ENCODE measurements at regions not wholly inside any gene's neighbourhood (a gene's known extent, or its start where the extent isn't known, plus 50 kb on each side); places are given as distances from the start of the nearest gene placed in this dataset.
"Not testable (repeated sequence)": the region's sequence is repeated elsewhere in the genome, so short reads cannot be mapped to it uniquely, and the experiment has no call there.

- DNase-seq (ENCODE audit: low read depth) = no peak
Observed at GRCh38 chr9:81430727-81431126, 258.6 kb downstream of the TLE1 start.

DNA sequence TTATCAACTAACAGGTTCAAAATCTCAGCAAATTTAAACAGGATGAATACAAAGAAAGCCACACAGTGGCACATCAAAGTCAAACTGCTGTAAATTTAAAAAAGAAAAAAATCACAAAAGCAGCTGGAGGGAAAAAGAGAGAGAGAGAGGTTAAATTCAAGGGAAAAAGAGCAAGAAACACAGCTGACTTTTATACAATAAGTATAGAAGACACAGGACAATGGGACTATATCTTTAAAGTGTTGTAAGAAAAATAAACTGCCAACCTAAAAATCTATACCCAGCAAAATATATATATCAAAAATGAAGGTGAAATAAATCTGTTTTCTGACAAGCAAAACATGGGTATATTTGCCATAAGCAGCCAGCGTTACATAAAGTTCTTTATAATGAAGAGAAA, 261.5 kb downstream of the TLE1 start:
- no peak for DNase-seq (ENCODE audit: low read depth)

DNA sequence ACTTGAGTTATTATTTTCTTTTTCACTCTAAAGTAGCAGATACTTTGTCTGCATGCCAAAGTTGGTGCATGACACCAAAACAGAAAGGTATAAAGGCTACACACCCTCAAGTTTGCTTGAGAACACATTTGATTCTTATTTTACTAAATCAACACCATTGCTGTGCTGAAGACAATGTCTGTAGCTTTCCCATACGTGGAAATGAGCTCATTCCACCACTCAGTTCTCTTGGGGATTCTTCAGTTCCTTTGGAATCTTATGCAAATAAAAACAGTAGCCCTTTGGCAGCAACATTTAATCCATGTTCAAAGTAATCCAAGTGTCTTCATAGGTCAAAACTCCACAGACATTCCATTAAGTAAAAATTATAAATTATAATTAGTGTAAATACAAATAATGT, 264.9 kb downstream of the TLE1 start:
- no peak for DNase-seq (ENCODE audit: low read depth)

DNA sequence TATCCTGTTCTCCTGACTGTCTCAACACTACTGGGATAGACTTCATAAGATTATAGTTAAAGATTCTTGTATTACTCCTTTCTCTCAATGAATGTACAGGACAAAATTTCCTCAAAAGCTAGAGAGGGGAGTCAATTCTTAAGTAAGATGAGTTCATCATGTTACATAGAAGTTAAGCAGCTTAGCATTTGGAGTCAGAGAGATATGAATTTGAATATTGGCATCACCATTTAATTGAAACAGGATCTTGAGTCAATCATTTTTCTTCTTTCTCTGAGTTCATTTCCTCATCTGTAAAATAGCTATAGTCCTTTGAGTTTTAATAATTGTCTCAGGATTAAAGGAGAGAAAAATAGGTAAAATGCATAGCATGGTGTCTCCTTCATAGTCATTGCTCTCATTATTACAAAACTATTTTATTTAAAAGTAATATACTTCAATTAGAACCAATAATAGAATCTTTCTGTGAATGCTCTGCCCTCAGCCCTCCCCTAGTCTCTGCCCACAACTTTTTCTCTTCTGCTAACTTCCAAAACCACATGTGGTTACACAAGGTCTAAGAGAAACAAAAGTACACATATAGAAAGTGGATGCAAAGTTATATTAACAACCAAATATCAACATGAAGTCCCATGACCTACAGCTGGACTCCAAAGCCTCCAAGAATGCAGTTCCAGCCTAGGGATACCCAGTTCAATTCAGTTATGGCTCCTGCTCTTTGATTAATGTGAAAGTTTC, 265.6 kb downstream of the TLE1 start:
- no peak for DNase-seq (ENCODE audit: low read depth)

DNA sequence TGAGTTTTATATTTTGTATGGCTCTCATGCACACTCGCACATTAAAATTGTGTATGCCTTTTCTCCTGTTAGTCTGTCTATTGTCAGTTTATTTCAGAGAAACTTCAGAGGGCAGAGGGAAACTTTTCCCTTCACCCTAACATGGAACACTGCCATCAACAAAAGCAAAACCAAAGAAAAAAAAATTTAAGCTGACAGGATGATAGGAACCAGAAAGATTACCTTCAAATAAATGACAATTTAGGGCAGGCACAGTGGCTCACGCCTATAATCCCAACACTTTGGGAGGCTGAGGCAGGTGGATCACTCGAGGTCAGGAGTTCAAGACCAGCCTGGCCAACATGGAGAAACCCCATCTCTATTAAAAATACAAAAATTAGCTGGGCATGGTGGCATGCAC, 268.3 kb downstream of the TLE1 start:
- DNase-seq (ENCODE audit: low read depth) = not testable (repeated sequence)

DNA sequence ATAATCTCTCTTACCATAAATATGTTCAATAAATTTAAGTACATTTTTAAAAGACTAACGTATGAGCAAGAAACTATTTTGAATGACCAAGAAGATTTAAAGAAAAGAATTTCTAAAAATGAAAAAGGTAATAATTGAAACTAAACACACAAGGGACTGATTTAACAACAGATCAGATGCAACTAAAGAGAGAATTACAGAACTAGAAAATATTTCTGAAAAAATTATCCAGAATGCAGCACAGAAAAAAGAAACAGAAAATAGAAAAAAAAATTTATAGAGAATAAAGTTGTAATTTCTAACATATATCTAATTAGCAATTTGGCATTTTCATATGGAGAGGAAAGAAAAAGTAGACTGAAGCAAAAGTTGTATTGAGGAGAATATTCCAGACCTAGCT, 269.3 kb downstream of the TLE1 start:
- DNase-seq (ENCODE audit: low read depth) = no peak

DNA sequence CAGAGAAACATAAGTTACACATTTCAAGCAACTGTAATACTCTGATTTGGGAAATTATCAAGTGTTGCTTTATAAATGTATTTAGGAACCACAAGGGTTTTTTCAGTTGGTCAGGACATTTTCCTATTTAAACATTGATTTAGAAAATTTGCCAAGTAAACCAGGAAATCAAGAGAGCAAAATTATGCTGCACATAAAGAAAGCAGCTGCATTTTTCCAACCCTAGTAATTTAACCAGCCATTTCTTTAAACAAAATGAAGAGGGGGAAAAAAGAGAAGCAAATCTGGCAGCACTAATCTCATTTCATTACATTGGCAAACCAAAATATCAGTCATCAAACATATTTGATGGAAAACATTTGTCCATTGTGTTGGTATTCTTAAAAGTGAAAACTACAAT, 271.4 kb downstream of the TLE1 start:
- no peak for DNase-seq (ENCODE audit: low read depth)

- no peak for DNase-seq (ENCODE audit: low read depth)
Observed at GRCh38 chr9:81417299-81417675, 272.1 kb downstream of the TLE1 start.

DNA sequence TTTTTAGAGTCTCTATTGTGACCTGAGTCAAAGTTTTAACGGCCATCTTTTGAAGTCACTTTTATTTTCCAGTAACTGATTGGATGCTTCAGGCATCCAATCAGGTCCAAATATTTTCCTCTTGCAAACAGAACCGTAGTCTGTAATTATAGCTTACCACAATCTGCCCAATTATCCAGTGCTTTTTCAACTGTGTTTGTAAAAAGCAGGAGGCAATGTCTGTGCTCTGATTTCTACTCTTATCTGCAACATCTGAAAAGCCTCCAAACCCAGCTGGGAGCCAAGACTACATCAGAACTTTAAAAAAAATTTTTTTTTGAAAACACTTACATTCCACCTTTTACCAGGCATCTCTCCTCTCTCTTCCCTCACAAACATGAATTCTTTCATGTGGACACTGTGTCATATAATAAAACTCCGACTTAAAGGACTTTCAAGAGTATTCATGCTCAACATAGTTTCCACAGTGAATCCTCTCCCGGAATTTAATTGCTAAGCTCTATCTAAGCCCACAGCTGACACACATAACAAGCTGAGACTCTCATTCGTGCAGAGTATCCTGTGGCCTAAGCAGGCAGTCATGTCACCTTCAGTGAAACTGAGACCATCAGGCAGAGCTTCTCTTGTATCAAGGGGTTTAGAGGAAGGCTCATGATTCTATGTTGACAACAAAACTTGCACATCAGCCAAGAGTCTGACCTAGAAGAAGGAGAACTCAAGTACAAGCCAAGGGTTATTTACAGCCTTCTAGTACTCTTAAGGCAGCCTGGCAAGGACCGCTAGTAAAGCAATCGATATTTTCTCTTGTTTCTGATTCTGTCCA, 272.7 kb downstream of the TLE1 start:
- no peak for DNase-seq (ENCODE audit: low read depth)

GRCh38 chr9:81414836-81415235, 274.5 kb downstream of the TLE1 start:
- DNase-seq (ENCODE audit: low read depth) = no peak

DNA sequence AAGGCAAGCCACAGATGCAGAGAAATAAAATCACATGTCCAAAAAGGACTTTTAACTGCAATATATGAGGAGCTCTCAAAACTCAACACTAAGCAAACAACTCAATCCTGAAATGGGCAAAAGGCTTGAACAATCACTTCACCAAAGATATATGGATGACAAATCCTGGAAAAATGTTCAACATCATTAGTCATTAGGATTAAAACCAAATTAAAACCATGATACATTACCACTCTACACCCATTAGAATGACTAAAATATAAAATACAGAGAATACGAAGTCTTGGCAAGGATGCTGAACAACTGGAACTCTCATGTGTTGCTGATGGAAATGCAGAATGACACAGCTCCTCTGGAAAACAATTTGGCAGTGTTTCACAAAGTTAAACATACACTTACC, 277.4 kb downstream of the TLE1 start:
- no peak for DNase-seq (ENCODE audit: low read depth)

DNA sequence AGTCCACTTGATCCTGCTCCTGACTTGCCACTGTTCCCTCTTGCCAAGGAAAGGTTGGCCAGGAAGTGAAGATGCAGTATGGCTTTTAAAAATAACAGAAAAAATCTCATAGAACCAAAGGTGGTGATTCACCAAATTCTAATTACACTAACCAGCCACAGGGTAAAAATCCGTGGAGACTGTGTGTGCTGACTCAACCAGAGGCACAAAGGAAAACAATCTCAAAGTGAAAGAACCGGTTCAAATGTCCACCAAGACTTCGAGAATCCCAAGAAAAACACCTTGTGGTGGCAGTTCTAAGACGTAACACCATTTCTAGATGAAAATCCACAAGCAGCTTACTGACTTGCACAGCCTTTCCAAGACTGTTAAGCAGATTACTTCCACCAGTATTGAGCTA, 279.1 kb downstream of the TLE1 start:
- DNase-seq (ENCODE audit: low read depth) = no peak

GRCh38 chr9:81408951-81409350, 280.4 kb downstream of the TLE1 start:
- DNase-seq (ENCODE audit: low read depth) = no peak

GRCh38 chr9:81404931-81405598, 284.3 kb downstream of the TLE1 start:
- no peak for DNase-seq (ENCODE audit: low read depth)

DNA sequence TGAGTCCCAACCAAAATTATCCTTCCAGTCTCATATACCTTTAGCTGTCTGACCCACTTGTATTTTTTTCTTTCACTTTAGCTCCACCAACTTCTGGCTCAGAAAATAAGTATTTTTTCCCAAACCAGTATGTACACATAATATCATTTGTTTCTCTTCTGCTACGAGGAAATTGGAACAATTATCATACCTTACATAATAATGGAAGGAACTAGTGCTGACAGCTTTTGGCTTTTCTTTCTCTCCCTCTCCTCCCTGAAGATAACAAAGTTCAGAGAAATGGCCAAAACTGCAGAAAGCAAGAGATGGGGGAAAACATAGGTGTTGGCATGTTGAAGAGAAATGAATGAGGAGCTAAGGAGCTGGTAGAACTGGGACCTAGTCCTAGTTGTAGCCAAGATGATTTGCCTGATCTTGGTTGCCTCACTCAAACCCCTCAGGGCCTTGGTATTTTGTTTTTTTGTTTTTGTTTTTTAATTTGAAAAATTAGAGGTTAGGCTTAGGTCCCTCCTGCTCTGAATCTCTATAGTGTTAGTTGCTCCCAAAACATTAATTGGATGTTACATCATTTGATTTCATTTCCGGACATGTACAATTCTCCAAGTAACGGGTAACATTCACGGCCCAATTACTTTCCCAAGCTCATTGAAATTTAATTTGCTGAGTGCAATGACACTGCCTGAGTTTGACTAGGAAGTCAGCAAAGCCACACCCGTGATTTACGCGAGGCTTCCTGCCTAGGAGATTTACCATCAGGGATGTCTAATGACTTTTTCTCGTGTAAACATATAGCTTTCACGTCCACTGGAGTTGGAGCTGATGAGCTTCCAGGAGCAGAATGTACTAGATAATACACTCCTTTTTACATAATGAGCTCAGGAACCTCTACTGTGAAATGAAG, 291.6 kb downstream of the TLE1 start:
- DNase-seq (ENCODE audit: low read depth) = no peak

GRCh38 chr9:81396528-81396927, 292.8 kb downstream of the TLE1 start:
- DNase-seq (ENCODE audit: low read depth) = no peak

- DNase-seq (ENCODE audit: low read depth) = no peak
Observed at GRCh38 chr9:81395676-81396054, 293.7 kb downstream of the TLE1 start.

DNA sequence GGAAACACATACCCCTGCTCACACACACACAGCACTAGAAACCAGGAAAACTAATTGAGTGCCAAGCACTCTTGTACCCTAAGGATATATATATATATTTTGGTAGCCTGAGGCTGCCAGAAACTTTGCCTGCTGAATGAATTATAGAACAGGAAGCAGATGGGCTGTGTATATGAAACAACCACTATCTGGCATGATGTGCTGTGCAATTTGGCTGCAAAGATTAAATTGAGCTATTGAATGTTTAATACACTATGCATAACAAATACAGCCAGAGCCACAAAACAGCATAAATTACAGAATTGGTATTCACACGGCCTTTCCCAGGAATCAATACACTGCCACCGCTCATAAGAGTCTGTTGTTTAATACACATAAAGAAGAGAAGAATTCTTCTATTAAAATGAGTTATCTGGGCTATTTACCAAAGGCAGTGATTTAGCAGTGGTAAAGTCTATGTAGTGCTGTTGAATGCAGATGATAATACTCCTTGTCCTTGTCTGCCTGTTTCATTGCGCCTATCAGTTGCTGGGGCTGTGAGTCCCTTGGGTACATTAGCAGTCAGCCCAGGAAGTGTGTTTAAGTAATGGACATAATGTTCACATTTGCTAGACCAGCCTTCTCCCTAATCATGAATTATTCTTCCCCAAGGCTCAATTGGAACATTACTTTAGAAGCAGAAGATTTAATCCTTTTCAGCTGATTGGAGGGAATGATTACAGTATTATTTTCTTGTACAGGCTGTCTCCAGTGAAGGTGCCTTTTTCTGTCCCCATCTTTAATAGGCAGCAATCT, 294.3 kb downstream of the TLE1 start:
- DNase-seq (ENCODE audit: low read depth) = no peak

- DNase-seq (ENCODE audit: low read depth) = no peak
Observed at GRCh38 chr9:81393985-81394811, 295.1 kb downstream of the TLE1 start.

- no peak for DNase-seq (ENCODE audit: low read depth)
Observed at GRCh38 chr9:81391457-81391825, 297.9 kb downstream of the TLE1 start.

Data from activated T-cell treated with anti-CD3 and anti-CD28 coated beads for 48 hours (primary cell).